Umbilical cord (tissue), 1 donor: ENCODE measurements at regions not wholly inside any gene's neighbourhood (a gene's known extent, or its start where the extent isn't known, plus 50 kb on each side); places are given as distances from the start of the nearest gene placed in this dataset.
"Not testable (repeated sequence)": the region's sequence is repeated elsewhere in the genome, so short reads cannot be mapped to it uniquely, and the experiment has no call there.

Source experiments
- DNase-seq: peaks from one replicate; pipeline ENCODE4 v3.0.0-alpha.2; 2015; ENCODE audit warnings: low spot score

DNA sequence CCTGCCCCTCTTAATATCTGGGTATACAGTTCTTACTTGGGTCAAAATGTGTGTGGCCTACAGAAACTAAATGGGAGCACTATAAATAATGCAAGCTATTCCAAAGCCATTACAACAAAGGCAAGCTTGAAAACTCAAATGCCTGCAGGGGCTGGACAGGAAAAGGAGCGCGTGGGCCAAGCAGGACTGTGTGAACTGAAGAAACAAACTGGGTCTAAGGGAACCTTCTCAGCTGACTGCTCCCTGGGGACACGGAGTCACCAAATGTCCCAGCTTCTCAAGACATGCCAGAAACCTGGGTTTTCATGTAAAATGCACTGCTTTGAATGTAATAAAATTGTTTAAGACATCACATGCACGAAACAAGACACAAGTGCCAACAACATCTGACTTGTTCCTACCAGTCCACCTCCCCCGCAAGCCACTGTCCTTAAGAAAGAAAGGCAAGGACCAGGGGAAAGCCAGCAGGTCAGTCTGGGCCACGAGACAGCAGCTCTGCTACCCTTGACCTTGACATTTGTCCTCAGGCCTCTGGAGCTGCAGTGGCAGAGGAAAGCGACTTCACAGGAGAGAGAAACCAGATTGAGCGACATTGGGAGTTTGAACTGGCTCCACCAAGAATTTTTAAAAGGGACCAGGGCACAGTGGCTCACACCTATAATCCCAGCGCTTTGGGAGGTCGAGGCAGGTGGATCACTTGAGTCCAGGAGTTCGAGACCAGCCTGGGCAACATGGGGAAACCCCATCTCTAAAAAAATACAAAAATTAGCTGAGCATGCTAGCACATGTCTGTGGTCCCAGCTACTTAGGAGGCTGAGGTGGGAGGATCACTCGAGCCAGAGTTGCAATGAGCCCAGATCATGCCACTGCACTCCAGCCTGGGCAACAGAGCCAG lies 89.7 kb upstream of the SH3BP4 start:
- no peak for DNase-seq

DNA sequence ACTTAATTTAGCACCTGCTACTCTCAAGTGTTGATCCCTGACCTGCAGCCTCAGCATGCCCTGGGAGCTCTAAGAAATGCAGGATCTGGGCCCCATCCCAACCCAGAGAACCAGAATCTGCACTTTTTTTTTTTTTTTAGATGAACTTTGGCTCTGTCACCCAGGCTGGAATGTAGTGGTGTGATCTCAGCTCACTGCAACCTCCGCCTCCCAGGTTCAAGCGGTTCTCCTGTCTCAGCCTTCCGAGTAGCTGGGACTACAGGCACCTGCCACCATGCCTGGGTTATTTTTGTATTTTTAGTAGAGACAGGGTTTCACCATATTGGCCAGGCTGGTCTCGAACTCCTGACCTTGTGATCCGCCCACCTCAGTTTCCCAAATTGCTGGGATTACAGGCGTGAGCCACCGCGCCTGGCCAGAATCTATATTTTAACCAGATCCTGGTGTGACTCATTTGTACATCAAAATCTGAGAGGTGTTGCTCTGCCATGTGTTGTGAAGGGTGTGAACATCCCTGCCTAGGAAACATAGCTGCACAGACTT lies 92.4 kb upstream of the SH3BP4 start:
- DNase-seq: not testable (repeated sequence)

DNA sequence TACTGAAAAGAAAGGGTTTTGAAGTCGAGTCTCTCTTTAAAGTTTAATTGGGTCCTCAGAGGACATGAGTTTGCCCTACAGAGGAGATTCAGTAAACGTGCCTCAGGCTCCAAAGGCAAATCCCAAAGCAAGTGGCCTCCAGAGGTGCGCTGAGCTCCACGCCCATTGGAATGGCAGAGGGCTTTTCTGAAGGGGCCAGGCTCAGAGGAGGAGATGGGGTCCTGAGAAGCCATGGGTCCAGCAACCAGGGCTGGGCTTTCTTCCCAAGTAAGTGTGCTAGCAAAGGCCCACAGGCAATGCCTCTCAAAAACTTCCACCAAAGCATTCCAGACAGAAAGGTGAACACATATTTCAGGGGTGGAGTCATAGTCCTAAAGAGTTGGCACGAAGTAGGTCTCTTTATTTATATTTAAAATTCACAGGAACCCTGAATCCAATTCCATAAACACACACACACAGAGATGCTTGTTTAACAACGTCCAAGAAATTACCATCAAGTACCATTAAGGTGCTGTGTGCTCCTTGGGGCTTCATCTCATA lies 93.0 kb upstream of the SH3BP4 start:
- no peak for DNase-seq

DNA sequence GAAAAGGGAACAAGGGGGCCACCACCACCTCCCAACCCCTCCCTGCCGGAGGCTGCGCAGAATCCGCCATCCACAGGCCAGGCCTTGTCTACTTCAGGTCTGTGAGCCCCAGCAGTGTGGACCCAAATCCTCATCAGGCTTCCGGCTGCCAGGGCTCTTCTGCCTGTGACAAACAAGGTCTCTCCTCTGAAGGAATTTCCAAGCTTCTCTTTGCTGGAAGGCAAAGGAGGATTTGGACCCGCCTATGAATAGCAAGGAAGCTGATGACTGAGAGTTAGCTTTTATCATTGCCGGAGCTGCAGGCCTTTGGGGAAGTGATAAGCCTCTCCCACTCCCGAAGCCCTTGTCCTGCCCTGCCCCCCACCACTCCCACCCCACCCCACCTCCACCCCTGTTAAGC lies 93.7 kb upstream of the SH3BP4 start:
- peak; percentile 33 for DNase-seq

DNA sequence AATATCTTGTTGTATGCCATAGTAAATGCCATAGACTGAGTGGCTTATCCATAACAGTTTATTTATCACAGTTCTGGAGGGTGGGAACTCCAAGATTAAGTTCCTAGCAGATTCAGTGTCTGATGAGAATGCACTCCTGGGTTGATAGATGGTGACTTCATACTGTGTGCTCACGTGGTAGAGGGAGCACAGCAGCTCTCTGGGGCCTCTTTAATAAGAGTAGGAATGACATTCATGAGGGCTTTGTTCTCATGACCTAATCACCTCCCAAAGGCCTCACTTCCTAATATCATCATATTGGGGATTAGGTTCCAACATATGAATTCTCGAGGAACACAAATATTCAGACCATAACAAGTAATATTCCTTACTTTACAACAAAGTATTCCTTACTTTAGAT lies 98.1 kb upstream of the SH3BP4 start:
- DNase-seq: no peak

DNA sequence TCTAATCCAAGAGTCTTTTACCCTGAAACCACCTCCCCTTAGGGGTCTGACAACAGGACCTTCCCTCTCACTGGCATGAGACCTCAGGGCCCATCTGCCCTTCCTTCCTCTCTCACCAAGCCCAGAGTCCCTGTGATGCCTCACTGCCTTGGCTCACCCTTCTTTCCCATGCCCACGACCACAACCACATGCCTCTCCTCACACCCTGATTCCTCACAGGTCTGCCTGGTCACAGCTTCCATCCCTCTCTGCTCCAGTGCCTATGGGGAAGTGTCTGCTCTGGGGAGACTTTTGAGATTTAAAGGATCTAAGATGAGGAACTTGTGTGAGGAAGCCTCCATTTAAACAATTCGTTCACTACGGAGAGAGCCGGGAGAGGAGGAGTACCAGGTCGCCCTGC lies 98.9 kb upstream of the SH3BP4 start:
- DNase-seq: no peak

DNA sequence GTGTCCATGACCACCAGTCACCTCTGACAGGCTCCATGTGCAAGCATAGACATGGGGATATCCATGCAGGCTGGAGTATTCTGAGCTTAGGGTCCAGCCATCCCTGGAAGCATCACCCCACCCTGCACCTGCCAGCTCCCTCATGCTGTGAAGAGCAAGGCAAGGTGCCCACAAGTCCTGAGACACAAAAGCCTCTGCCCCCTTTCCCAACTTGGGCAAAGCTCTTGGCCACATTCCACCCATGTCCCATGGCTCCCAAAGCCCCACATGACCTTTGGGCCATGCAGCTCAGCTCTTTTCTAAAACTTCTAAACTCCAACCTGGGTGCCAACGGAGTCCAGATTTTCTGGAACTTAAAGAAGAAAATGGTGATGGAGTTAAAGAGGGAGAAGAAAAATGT lies 99.8 kb upstream of the SH3BP4 start:
- DNase-seq: no peak

DNA sequence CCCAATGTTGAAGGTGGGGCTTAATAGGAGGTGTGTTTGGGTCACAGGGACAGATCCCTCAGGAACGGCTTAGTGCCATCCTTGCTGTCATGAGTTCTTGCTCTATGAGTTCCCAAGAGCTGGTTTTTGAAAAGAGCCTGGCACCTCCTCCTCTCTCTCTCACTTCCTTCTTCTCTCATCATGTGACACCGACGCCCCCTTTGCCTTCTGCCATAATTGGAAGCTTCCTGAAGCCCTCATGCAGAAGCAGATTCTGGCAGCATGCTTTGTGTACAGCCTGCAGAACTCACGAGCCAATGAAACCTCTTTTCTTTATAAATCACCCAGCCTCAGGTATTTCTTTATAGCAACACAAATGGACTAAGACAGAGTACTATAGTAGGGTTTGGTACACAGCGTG lies 100.4 kb upstream of the SH3BP4 start:
- DNase-seq: no peak

DNA sequence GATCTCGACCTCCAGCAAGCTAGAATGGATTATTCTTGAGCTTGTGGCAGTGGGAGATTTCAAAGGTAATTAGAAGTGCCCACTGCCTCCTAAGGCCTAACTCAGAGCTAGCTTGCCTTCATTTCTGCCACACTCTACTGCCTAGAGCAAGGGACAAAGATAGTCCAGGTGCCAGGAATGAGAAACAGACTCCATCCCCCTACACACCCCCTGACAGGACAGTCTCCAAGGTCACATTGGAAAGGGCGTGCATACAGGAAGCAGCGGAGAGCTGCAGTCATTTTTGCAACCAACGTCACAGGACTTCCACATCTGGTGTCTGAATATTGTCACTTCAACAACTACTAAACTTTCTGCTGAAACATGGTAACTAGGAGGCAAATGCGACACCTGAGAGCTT lies 101.0 kb upstream of the SH3BP4 start:
- no peak for DNase-seq

DNA sequence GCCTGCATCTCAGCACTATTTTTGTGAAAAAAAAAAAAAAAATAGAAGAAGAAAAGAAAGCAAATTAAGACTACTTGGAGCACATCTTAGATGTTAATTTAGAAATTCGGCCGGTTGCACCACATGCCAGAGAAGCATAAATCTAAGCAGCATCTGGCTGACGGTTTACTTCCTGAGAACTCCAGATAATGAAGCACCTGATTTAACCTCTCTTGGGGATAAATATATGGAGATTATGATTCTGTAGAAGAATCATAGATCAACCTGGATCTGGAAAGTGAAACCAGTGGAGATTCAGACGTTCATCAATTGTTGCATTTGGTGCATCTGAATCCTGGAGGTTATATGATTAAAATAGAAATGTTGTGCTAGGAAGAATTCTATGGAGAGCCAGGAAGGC lies 102.1 kb upstream of the SH3BP4 start:
- DNase-seq: no peak

DNA sequence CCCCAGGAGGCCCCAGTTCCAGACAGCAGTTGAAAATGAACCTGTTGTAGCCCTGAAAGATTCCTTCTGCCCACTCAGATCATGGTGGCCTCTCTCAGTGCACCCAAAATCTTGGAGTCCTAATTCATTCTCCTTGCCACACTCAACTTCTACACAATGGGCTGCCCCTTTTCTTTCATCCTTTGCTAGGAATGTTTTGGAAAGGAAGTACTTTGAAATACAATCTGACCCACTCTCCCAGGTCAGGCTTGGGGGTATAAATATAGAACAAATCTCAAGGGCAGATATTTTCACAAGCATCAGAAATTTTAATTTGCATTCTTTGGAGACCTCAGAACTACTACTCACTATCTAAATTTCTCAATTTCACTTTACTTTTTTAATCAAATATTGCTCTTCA lies 103.2 kb upstream of the SH3BP4 start:
- no peak for DNase-seq

DNA sequence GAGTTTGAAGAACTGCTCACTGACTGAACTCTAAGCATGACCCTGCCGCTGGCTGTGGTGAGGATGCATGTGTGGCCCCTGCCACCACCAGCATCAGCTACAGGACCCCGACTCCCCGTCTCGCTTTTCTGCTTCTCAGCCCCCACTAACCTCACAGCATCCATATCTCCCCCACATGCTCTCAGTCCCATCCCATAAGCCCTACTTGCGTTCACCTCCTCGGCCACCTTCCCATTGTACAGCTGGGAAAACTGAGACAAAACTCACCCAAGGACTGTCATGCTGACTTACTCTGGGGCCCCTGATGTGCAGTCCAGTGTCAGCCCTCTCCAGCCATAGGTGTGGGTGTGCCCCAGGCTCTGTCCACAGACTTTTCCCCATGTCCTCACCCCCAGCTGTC lies 104.2 kb upstream of the SH3BP4 start:
- DNase-seq: no peak

DNA sequence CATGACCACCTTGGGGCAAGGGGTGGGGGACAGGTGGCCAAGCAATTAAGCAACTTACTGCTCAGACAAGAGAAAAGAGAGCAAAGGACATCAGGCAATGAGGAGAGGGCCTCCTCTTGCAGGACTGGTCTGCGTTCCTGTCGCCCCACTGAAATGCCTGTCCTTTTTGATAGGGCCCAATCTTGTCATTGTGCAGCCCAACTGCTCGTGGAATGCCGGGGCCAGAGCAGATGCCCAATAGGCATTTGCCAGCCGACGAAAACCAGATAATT lies 104.5 kb upstream of the SH3BP4 start:
- DNase-seq: no peak

DNA sequence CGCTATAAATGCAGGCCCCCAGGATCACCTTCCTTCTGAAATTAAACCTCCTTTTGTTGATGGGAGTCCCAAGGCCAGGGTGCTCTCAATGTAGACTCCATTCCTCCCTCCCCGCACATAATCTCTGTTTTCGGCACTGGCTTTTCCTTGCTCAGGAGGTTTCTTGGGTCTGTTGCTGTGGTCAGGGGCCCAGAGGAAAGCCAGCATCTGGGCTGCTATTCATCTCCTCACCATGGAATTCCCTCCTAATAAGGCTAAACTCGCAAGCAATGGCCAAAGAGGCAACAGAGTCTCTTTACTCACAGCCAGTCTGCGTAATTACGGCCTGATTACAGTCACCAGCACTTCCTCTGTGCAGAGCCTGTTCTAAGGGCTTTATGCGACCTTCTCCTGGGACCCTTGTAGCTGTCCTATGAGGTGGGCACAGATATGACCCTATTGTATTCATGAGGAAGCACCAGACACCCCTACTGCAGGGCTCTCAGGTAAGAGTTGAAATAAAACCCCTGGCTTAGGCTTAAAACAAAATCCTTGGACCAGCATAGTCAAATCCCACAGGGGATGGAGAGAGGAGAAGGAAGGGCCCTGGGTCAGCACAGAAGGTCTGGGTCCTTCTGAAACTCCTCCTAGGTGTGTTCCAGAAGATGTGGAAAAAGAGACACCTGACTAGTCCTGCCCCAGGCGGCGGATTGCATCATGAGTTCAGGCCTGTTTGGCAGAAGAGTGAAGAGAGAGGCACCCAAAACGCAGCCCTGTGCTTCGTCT lies 105.0 kb upstream of the SH3BP4 start:
- no peak for DNase-seq

DNA sequence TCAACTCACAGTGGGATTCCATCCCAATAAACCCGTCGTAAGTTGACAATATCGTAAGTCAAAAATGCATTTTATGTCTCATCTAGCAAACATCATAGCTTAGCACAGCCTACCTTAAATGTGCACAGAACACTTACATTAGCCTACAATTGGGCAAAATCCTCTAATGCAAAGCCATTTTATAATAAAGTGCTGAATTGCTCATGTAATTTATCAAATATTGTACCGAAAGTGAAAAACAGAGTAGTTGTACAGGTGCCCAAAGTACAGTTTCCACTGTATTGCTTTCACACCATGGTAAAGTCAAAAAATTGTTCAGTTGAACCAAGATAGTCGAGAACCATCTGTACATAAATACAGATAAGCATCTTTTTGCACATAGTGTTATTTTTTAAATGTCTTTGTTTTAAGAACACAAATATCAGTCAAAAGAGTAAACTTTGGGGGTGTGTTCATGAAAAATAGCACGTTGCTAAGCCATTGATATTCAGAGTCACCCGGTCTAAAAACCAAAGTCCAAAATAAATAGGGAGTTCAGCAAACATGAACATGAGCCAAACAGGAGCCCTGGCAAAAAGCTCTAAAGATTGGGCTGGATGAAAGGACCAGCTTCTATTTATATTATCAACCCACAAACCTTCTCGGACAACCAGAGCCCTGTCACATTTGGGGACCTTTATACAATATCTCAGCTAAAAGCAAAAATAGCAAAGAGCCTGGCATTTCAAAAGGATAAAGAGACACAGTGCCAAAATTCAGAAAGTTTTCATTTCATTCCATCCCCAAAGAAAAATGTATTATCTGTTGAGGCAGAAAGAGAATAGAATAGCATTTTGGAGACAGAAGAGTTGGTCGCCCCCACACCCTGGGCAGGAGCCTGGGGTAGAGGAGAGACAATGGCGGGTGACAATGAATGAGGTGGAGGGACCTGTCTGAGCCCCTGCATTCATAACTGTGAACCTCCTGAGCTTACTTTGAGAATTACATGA lies 105.9 kb upstream of the SH3BP4 start:
- DNase-seq: no peak

DNA sequence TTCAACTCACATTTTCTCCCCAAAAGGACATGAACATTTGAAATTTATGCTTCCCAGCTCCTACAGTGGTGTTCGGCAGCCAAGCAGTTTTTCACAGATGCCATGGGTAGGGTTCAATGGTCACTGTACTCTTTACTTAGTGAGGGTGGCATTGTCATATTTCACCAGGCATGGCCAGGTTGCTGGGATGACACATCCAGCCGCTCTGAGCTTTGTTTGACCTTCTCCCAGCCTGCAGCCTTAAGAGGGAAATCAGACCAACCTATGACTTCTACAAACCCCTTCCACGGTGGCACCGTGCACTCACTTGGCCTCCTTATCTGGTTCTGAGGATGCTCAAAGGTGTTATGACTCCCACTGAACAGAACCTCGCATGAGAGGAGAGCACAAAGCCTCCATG lies 108.4 kb upstream of the SH3BP4 start:
- DNase-seq: no peak

DNA sequence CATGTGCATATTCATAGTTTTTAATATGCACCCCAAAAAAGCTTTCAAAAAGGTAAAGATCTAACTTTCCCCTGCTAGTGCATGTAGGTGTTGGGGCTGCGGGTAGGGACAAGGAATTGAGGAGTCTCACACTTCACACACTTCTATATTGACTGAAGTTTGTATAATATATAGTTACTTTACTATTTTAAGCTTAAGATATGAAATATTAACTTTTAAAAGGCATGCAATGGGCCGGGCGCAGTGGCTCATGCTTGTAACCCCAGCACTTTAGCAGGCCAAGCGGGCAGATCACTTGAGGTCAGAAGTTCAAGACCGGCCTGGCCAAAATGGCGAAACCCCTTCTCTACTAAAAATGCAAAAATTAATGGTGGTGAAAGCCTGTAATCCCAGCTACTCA lies 109.1 kb upstream of the SH3BP4 start:
- no peak for DNase-seq

DNA sequence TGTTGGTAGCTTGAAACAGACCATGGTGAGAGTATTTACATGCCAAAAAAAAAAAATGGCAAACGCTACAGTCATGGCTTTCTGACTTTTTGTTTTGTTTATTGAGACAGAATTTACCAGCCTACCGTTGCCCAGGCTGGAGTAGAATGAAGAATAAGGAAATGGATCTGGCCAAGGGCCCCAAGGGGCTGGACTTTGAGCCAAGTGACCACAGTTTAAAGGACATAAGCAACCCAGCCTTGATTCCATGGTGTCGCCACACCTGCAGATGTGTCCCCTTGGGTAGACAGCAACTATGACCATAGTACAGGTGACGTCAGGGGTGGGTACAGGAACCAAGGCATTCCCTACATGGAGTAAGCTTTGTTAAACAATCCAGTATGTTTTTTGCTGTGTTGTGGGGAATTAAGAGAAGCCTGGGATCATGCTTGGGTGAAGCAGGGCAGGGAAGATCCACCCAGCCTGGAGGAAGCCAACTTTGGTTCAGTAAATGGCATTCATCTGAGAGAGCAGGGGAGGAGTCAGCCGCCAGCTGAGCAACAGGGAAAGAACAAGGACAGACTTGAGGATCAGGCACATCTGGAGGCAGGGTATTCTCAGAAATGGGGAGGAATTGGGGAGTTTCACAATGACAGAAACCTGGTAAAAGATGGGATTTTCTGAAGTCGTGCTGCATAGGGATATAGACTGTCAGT lies 110.3 kb upstream of the SH3BP4 start:
- DNase-seq: peak; percentile 45

DNA sequence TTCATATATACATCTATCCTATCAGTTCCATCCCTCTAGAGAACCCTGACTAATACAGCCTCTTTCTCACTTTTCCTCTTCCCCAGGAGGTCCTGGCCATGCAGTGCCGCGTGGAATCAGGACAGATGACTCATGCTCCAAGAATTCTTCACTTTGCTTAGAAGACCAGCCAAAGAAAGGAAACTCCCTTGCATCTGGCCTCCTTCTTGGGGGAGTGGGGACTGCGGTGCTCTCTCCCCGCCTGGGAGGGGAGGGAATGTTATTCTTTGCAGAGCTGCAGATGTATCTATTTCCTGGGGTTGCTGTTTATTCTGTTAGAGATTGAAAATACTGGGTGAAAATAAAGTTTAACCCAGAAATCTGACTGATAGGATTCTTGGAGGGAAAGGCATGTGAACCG lies 111.5 kb upstream of the SH3BP4 start:
- DNase-seq: peak; percentile 95

DNA sequence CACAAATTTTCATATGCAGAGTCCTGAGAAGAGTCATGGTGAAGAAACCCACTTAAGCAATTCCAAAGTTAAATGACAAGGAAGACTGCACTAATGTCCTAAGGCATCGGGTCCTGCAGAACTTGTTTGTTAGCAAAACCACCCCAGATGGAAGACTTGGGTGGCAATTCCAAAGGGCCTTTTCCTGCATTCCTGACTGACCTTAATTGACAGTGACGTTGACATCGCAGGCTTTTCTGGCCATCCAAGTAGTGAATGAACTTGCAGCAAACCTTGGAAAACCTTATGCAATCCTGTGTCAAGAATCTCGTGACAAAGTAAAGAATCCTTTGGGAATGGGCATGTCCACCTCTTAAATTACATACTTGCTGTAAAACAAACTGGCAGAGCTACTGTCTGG lies 112.5 kb upstream of the SH3BP4 start:
- DNase-seq: no peak

DNA sequence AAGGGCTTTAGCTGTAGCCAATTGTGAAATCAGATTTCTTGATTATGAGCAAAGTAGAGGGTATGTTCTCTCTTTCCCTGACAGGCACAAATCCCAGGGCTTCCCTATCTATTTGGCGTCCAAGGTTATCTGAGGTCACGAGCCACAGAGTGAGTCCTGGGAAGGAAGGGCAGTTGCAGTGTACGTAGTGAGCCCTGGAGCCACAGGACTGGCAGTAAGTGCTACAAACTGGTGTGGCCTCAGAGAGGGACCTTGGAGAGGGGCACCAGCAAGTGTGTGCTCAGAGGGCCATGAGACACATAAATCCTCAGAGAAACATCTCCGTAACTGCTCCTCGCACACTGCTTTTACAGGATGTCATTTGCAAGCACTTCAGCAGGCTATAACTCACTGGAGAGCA lies 115.5 kb upstream of the SH3BP4 start:
- peak; percentile 60 for DNase-seq
